CD4-positive, alpha-beta T cell treated with Interferon alpha-2 for 1 hour (primary cell): ENCODE measurements at regions not wholly inside any gene's neighbourhood (a gene's known extent, or its start where the extent isn't known, plus 50 kb on each side); places are given as distances from the start of the nearest gene placed in this dataset.

Experiments used
- DNase-seq, 2 donors: peaks; one replicate each; pipeline ENCODE4 v3.0.0-alpha.2; 2020 to 2022

- no peak for DNase-seq
Observed at GRCh38 chr11:87401653-87402052, 363.9 kb downstream of the TMEM135 start.

DNA sequence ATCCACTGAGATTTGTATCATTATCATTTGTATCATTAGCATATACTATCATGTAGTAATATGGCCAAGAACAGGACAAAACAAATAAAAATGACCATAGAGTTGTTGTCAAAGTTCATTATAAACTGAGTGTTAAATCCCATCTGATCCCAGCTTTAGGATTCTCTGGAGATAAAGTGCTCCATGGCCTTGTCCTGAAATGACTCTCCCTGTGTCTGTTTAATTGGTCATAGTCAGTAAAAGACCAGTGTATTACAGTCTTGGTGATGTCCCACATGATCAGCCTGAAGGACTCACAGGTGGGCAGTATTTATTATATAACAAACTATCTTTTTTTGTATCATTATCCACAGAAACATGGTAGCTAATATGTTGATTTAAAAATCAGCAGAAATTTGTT lies 361.6 kb downstream of the TMEM135 start:
- DNase-seq: no peak

GRCh38 chr11:87398931-87399330 lies 361.2 kb downstream of the TMEM135 start:
- DNase-seq: no peak

- DNase-seq: no peak
Observed at GRCh38 chr11:87397011-87397865, 359.5 kb downstream of the TMEM135 start.

- DNase-seq: no peak
Observed at GRCh38 chr11:87394924-87395323, 357.2 kb downstream of the TMEM135 start.

GRCh38 chr11:87392665-87393064 lies 354.9 kb downstream of the TMEM135 start:
- no peak for DNase-seq

DNA sequence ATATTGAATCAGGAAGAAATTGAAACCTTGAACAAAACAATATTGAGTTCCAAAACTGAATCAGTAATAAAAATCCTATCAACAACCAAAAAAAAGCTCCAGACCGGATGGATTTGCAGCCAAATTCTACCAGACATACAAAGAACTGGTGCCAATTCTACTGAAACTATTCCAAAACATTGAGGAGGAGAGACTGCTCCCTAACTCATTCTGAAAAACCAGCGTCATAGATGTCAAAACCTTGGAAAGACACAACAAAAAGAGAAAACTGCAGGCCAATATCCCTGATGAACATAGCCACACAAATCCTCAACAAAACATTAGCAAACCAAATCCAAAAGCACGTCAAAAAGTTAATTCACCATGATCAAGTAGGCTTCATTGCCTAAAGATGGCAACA lies 353.8 kb downstream of the TMEM135 start:
- no peak for DNase-seq

DNA sequence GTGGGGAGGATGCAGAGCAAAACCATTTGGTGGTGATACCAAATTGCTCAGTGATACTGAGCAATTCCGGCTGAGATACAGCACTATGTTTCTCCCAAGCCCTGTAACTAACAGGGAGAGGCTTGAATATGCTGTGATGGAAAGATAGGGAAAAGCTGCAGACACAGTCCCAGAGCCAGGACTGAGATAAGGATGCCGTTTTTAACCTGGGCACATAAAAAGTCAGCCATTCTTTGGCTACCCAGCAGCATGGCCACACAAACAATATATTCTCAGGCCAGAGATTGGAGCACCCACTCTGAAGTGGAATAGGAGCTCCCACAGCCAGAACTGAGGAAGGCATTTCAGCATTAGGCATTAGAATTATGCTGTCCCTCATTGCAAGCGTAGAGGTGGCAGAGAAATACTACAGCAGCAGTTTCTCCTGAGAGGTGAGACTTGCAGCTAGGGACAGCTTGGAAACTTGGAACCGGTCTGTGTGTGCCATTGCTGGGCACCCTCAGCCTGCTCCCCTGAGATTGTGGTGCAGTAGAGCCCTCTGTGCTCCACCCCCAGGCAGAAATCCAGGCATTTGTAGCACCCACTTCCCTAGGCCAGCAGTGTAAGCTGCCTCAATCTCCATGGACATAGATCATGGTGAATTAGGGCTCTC lies 346.5 kb downstream of the TMEM135 start:
- DNase-seq: no peak

DNA sequence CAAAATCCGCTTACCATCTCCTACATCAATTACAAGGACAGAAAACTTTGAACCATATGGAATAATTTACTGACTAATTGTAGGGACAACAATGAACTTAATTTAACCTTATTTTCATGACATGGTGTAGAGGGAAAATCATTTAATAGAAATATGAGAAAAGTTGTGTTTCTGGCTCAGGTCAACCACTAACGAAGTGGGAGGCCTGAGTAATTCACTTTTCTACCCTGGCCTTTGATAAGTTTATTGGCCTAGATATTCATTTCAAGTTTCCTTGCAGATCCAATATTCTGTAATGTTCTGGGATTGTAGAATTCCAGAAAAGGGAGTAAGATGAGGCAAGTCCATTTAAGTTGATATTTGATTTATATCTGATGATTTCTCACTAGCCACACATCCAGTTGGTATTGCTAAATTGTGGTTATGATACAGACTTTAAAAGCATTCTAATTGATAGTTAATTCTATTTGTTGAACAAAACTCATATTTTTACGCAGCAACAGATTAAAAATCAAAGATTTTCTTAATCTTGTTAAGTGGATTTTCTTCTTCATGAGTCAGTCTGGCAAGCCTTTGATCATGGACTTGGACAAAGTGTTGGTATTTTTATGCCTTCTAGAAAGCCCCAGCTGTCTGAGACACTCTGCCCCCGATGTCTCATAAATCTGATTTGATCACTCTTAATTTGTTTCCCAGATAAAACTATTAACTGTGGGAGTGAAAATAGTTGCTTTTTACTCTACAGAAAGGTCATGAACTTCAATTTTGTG lies 336.5 kb downstream of the TMEM135 start:
- no peak for DNase-seq
